ENCODE measurements at regions not wholly inside any gene's neighbourhood (a gene's known extent, or its start where the extent isn't known, plus 50 kb on each side); places are given as distances from the start of the nearest gene placed in this dataset.

DNA sequence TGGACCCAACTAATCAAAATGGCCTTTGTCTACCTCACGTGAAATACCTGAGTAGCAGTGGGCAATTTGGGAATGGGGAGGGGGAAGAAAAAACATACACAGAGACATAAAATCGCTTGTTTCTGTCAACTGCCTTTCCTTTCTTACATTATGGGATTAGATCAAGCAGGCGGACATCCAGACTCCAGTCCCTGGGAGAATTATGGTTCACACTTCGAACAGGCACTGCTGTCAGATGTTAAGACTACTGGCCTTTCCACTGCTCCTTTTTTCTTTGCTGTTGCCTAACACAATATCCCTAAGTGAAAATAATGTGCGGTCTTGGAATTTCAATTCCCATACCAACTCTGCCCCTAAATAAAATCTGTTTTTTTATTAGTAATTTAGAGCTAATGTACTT lies 1719.7 kb upstream of the SLC10A2 start:
- TF ChIP-seq, protein P1, sequence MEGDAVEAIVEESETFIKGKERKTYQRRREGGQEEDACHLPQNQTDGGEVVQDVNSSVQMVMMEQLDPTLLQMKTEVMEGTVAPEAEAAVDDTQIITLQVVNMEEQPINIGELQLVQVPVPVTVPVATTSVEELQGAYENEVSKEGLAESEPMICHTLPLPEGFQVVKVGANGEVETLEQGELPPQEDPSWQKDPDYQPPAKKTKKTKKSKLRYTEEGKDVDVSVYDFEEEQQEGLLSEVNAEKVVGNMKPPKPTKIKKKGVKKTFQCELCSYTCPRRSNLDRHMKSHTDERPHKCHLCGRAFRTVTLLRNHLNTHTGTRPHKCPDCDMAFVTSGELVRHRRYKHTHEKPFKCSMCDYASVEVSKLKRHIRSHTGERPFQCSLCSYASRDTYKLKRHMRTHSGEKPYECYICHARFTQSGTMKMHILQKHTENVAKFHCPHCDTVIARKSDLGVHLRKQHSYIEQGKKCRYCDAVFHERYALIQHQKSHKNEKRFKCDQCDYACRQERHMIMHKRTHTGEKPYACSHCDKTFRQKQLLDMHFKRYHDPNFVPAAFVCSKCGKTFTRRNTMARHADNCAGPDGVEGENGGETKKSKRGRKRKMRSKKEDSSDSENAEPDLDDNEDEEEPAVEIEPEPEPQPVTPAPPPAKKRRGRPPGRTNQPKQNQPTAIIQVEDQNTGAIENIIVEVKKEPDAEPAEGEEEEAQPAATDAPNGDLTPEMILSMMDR (IDR thresholded peaks at IDR 0.05), result no peak
- Histone ChIP-seq H3K4me1 (no peaks in the 10 kb centered on the region), H3K27me3 (no peaks in the 10 kb centered on the region), H3K36me3 (no peaks in the 10 kb centered on the region), H3K4me3 (no peak overlapping the region), H3K9me3 (no peaks in the 10 kb centered on the region), H3K27ac (no peak overlapping the region)
- no peak for DNase-seq (ENCODE audit: low spot score)

DNA sequence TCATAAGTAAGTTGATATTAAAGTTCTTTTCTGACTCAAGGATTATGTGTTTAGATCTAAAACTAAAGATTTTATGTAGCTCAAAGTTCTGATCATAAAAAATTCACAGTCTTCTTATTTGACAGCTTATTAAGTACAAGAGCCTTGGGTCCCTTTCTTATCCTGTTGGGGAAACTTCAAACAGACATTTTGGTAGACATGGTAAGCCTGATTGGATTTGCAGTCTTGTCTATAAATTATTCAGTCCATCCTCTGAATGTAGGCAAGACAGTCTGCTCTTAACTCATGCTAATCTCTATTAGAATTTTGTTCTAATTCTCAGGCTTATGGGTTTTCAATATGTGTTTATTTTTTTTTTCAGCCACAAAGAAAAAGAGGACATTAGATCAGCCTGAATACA lies 1718.7 kb upstream of the SLC10A2 start:
- no peak overlapping the region for H3K4me3 ChIP-seq
- H3K9me3 ChIP-seq, result no peaks in the 10 kb centered on the region
- H3K27me3 ChIP-seq, result no peaks in the 10 kb centered on the region
- no peak for DNase-seq (ENCODE audit: low spot score)
- H3K4me1 ChIP-seq, result no peaks in the 10 kb centered on the region
- no peak overlapping the region for H3K27ac ChIP-seq
- TF ChIP-seq, protein P1 (IDR thresholded peaks at IDR 0.05), result no peak
- no peaks in the 10 kb centered on the region for H3K36me3 ChIP-seq

- Histone ChIP-seq H3K27me3 (no peaks in the 10 kb centered on the region), H3K36me3 (no peaks in the 10 kb centered on the region), H3K9me3 (no peaks in the 10 kb centered on the region), H3K4me1 (no peaks in the 10 kb centered on the region), H3K4me3 (no peak overlapping the region), H3K27ac (no peak overlapping the region)
- TF ChIP-seq, protein P1 (IDR thresholded peaks at IDR 0.05), result no peak
- no peak for DNase-seq (ENCODE audit: low spot score)
These were observed 1716.5 kb upstream of the SLC10A2 start for GRCh38 chr13:104782741-104783140.

- DNase-seq (ENCODE audit: low spot score), result no peak
- Histone ChIP-seq H3K36me3 (no peaks in the 10 kb centered on the region), H3K27me3 (no peaks in the 10 kb centered on the region), H3K4me1 (no peaks in the 10 kb centered on the region), H3K27ac (no peak overlapping the region), H3K9me3 (no peaks in the 10 kb centered on the region), H3K4me3 (no peak overlapping the region)
- TF ChIP-seq, protein P1 (IDR thresholded peaks at IDR 0.05), result no peak
These were observed 1713.2 kb upstream of the SLC10A2 start for GRCh38 chr13:104779311-104779993.

- no peaks in the 10 kb centered on the region for H3K36me3 ChIP-seq
- no peaks in the 10 kb centered on the region for H3K4me1 ChIP-seq
- H3K9me3 ChIP-seq, result no peaks in the 10 kb centered on the region
- H3K27ac ChIP-seq, result no peak overlapping the region
- no peak for DNase-seq (ENCODE audit: low spot score)
- TF ChIP-seq, protein P1 (IDR thresholded peaks at IDR 0.05), result peak in 1 of 2 donors; percentile 56
- H3K4me3 ChIP-seq, result no peak overlapping the region
- H3K27me3 ChIP-seq, result no peaks in the 10 kb centered on the region
These were observed 1707.6 kb upstream of the SLC10A2 start for GRCh38 chr13:104773775-104774174.

- no peak overlapping the region for H3K27ac ChIP-seq
- H3K4me1 ChIP-seq, result no peaks in the 10 kb centered on the region
- H3K9me3 ChIP-seq, result no peaks in the 10 kb centered on the region
- DNase-seq (ENCODE audit: low spot score), result no peak
- no peaks in the 10 kb centered on the region for H3K36me3 ChIP-seq
- H3K4me3 ChIP-seq, result no peak overlapping the region
- no peaks in the 10 kb centered on the region for H3K27me3 ChIP-seq
- TF ChIP-seq, protein P1 (IDR thresholded peaks at IDR 0.05), result no peak
These were observed 1703.3 kb upstream of the SLC10A2 start for GRCh38 chr13:104769545-104769944.

Data from right atrium auricular region (tissue), 2 donors.